ENCODE measurements at regions not wholly inside any gene's neighbourhood (a gene's known extent, or its start where the extent isn't known, plus 50 kb on each side); places are given as distances from the start of the nearest gene placed in this dataset.

GRCh38 chr1:188220051-188220450 is 1391.3 kb downstream of the PLA2G4A start:
- TF ChIP-seq ZNF8 (CRISPR knock-in tag; IDR thresholded peaks at IDR 0.05) (no peak), RARB (CRISPR knock-in tag; IDR thresholded peaks at IDR 0.05) (no peak), TOX (CRISPR knock-in tag; IDR thresholded peaks at IDR 0.05; ENCODE audit: borderline replicate concordance) (no peak), ZFP3 (CRISPR knock-in tag; IDR thresholded peaks at IDR 0.05) (no peak)

All from SK-N-SH treated with all-trans-retinoic acid at 6 μM for 48 hours (cell line).